Stimulated activated effector memory CD8-positive, alpha-beta T cell treated with anti-CD3 and anti-CD28 coated beads, Interleukin-12 subunit alpha, Interleukin-12 subunit beta, amount 100 ng/mL, for 72 hours (primary cell): ENCODE measurements at regions not wholly inside any gene's neighbourhood (a gene's known extent, or its start where the extent isn't known, plus 50 kb on each side); places are given as distances from the start of the nearest gene placed in this dataset.

Experiments
- ATAC-seq: fragments of 150-1000 bp; cut with Tn5 transposase; 2 replicates; pipeline ENCODE4 v1.10.0; 2021
- DNase-seq, 2 donors: peaks; one replicate each; pipeline ENCODE4 v3.0.0; 2021 to 2022; ENCODE audit warnings: low spot score in 2 of 2
- H3K27ac Mint-ChIP-seq: one replicate; pipeline ENCODE4 v1.8.0; 2022; ENCODE audit warnings: mild to moderate bottlenecking, mixed read lengths
- H3K36me3 Mint-ChIP-seq: one replicate; pipeline ENCODE4 v1.8.0; 2022; ENCODE audit warnings: mild to moderate bottlenecking, mixed read lengths
- H3K4me1 Mint-ChIP-seq: one replicate; pipeline ENCODE4 v1.8.0; 2022; ENCODE audit warnings: mixed read lengths
- H3K4me3 Mint-ChIP-seq: one replicate; pipeline ENCODE4 v1.8.0; 2022; ENCODE audit warnings: mild to moderate bottlenecking, mixed read lengths
- H3K9me3 Mint-ChIP-seq: one replicate; pipeline ENCODE4 v1.8.0; 2022; ENCODE audit warnings: mixed read lengths

DNA sequence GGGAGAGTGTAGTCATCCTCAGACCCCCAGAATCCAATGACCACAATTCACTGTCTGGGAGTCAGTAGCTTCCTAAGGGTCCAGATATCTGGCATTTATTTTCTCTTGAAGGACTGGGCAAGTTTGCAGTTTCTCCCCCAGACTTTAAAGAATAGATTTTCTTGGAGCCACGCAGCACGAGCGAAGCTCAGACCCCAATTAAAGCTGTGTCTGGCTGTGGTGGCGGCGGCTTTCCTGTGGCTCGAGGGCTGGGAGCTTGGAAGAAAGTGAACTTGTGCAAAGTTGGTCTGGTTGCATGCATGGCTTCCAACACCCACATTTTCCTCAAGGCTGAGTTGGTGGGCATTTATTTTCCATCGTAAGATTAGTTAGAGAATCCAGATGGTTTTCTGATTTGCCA, 105.0 kb downstream of the ACKR3 start:
- H3K27ac Mint-ChIP-seq = no peak overlapping the region
- H3K4me1 Mint-ChIP-seq = peaks cover 6% of the 10 kb centered on the region
- DNase-seq (no peak), ATAC-seq (no peak)
- H3K36me3 Mint-ChIP-seq = peaks cover 4% of the 10 kb centered on the region
- H3K9me3 Mint-ChIP-seq = no peaks in the 10 kb centered on the region
- H3K4me3 Mint-ChIP-seq = no peak overlapping the region

DNA sequence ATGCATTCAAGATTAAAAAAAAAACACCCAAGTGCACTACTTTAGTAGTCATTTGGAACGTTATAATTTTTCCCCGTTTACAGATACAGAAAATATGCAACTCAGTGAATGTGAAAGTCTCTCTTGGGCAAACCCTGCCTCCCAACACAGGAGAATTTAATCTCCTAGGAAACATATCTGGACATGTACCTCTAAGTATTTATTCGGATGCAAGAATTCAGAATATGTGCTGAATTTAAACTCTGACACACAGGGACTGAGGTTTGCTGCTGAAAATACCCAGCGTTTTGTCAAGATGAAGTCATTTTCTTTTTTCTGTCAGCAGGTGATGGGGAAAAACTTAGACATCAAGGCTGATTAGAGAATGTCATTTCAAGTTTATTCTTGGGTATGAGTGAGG, 105.4 kb downstream of the ACKR3 start:
- DNase-seq (no peak), ATAC-seq (no peak)
- H3K4me3 Mint-ChIP-seq = no peak overlapping the region
- peaks cover 6% of the 10 kb centered on the region for H3K4me1 Mint-ChIP-seq
- no peaks in the 10 kb centered on the region for H3K9me3 Mint-ChIP-seq
- peaks cover 4% of the 10 kb centered on the region for H3K36me3 Mint-ChIP-seq
- H3K27ac Mint-ChIP-seq = no peak overlapping the region

DNA sequence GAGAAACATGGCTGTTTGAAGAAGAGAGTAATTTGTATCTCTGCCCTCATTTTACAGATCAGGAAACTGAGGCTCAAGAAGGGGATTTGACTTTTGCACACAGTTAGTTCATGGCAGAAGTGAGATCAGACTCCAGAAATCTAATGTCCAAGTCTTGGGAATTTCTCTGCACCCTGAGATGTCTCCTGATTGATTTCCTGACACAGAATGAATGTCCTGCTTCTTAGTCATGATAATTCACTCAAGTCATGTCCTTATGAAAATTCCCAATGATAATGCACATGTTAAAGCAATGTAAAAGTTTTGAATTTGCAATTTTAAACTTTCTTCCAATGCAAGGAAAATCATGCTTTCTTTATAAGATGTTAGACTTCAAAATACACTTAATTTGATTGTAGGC, 105.9 kb downstream of the ACKR3 start:
- Mint-ChIP-seq H3K27ac (no peak overlapping the region), H3K9me3 (no peaks in the 10 kb centered on the region), H3K36me3 (peaks cover 4% of the 10 kb centered on the region), H3K4me1 (peaks cover 6% of the 10 kb centered on the region), H3K4me3 (no peak overlapping the region)
- DNase-seq (no peak), ATAC-seq (no peak)

DNA sequence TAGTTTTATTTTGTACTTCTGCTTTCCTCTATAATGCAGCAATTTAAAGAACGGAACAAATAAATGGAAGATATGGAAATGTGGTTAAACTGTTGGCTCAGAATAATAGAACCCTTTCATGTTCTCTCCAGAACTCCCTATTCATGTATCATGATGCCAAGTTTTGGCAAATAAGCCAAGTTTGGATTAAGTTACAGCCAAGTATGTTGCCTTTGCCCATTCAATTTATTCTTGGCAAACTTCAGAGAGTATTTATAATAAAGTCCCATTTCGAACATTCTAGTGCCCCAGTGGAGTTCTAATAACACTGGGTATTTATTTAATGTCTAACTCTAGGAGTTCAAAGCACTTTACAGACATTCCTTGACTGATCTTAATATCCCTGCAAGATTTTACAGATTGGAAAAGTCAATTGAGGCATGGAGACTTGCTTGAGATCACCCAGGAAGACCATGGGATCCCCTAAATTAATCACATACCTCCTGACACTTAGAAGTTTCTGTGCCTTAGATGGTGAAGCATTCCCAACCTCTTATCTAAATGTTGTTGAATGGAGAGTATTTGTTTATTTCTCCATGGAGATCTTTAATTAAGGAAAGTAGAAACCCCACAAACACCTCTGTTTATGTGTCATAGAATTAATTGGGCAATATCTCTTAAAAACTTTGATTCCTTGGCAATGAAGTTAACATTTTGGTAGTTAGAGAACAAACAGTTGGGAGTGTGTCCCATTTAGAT, 106.7 kb downstream of the ACKR3 start:
- ATAC-seq = no peak
- Mint-ChIP-seq H3K4me3 (no peak overlapping the region), H3K27ac (no peak overlapping the region)

DNA sequence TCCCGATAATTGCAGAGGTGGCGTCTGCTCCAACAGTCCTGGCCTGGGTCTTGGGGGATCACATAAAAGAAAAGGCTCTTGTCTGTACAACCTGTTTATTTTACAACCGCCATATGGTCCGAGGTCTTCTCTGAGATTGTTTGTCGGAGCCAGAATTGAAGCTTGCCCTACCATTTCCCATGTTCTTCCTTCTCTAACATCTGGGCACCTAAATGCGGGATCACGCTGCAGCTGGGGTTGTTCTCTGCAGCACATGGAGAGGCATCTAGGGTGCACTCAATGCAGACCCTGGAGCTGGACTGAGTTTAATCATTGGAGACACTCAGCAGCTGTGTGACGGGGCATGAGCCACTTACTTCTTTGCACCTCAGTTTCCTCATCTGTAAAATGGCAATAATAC, 107.7 kb downstream of the ACKR3 start:
- peaks cover 6% of the 10 kb centered on the region for H3K4me1 Mint-ChIP-seq
- DNase-seq (no peak), ATAC-seq (no peak)
- no peaks in the 10 kb centered on the region for H3K9me3 Mint-ChIP-seq
- H3K27ac Mint-ChIP-seq = no peak overlapping the region
- H3K36me3 Mint-ChIP-seq = peaks cover 4% of the 10 kb centered on the region
- no peak overlapping the region for H3K4me3 Mint-ChIP-seq

More for the DNA sequence above, 106.7 kb downstream of the ACKR3 start:
- peaks cover 4% of the 10 kb centered on the region for H3K36me3 Mint-ChIP-seq
- H3K4me1 Mint-ChIP-seq = peaks cover 6% of the 10 kb centered on the region
- DNase-seq = no peak
- H3K9me3 Mint-ChIP-seq = no peaks in the 10 kb centered on the region

DNA sequence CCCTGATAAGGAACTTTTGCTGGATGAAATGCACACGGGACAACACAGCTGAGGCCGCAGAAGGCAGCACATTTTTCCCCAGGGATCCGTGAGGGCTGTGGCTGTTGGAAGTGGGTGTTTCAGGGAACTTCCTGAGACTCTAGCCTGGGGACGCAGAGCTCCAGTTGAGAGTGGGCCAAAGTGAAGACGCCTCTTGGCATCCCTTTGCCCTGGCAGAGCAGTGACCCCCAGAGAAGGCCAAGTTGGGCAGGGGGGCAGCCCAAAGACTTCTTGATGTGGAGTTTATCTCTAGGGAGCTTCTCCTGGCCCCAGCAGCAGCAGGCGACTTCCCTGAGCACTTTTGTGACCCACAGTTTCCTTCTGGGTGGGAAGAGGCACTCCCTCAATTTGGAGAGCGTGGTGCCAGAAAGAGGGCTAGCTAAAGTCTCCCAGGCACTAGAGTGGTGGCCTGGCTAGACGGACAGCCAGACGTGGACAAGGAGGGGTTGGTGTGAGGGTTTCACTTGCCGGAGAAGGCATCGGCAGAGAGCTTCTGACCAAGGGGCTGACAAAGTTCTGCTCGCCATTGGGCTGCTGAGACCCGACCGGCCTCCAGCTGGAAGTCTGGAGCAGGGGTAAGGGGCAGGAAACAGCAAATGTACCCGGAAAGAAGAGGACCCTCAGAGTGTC, 108.8 kb downstream of the ACKR3 start:
- no peaks in the 10 kb centered on the region for H3K36me3 Mint-ChIP-seq
- no peaks in the 10 kb centered on the region for H3K4me1 Mint-ChIP-seq
- H3K9me3 Mint-ChIP-seq = no peaks in the 10 kb centered on the region
- H3K4me3 Mint-ChIP-seq = no peak overlapping the region
- DNase-seq (no peak), ATAC-seq (no peak)
- no peak overlapping the region for H3K27ac Mint-ChIP-seq

DNA sequence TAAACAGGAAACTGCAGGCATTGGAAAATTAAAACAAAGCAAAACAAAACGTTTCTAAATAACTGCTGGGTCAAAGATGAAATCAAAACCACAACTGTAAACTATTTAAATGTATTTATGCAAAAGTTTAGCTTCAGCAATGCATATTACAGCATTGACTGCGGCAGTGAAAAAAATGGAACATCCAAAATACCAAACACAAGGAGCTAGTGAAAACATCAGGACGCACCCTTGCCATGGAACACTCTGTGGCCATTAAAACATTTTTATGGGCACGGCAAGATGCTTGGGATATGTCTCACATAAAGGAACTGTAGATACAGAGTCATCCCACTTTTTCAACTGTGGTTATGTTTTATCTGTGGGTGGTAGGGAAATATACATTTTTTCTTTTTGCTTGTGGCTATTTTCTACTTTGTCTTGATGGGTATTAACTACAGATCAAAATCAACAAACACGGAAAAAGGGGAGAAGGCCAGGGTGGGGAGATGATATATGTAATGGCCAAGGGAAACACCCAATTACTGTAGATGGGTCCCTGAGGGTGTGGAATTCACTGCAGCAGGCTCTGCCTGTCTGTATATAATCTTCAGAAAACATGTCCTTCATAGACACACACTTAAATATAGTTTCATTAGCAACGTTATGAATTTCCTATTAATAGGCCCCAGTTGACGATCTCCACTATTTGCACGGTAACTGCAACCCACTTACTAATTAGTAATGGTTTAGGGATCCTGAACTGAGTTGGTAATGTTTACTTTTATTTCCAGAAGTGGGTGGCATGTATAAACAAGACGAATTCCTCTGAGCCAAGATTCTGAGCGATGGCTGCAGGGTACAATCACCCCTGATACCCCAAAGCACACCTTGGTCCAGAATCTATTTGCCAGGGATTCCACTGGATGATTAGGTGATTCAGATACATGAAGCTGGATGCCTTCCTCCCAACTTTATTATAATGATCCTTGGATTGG, 110.5 kb downstream of the ACKR3 start:
- Mint-ChIP-seq H3K36me3 (no peaks in the 10 kb centered on the region), H3K27ac (no peak overlapping the region), H3K4me3 (no peak overlapping the region), H3K9me3 (no peaks in the 10 kb centered on the region), H3K4me1 (peaks cover 5% of the 10 kb centered on the region)
- ATAC-seq (no peak), DNase-seq (no peak)

DNA sequence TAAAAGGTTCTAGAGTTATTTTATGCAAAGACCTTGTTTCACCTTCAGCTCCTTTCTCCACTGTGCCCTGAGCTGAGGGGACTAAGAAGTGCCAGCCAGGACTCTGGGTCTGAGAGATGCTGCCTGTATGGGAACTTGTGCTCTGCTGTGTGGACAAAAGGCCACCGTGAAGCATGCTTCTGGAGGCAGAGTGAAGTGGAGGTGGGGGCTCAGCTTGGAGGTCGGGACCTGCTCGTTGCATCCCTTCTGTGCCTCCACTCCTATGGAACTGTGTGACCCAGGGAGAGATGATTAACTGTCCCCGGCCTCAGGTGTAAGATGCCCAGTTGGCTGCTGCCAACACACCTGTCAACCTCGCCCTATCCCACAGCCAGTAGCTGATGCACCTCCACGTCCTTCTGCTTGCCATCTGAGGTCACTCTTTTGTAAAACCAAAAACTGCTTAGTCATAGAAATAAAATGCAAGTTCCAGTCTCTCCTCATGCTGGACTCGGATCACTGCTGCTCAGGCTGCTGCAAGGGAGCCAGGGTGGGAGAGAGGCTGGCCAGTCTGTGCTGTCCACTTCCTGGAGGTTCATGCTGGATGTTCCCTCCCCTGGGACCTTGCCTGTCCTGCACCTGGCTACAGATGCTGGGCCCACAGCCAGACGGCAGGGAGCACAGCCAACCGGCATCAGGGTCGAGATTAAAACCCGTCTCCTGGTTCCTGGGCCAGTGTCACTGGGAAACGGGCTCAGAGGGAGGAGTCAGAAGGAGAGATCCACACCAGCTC, 113.2 kb downstream of the ACKR3 start:
- H3K9me3 Mint-ChIP-seq = no peaks in the 10 kb centered on the region

DNA sequence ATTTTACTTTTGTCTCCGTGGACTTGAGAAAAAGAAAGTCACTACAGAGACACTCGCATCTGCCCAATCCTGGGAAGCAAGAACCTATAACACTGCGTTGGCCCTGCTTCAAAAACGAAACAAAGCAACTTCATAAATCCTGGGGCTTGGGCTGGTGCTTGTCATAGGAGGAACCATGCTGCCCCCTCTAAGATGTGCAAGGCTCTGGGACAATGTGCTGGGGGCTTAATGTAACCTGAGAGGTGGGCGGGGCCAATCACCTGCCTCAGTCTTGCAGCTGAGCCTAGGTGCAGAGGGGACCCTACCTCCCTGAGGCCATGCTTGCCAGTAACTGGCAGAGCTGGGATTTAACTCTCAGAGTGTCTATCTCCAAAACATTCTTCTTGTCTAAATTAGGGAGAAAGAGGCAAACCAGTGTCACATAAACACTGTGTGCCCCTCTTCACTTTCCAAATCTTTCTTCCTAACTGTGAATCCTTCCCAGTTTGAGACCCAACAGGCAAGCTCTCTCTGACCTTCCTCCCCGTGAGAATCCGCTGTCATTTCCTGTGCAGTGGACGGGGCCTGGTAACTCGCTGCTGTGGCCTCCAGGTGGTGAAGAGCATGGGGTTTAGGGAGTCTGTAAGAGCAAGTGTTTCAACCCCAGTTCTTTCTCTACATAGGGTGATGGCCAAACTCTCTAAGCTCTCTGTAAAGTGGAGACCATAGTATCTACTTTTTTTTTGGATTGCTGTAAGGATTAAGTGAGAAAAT, 115.1 kb downstream of the ACKR3 start:
- Mint-ChIP-seq H3K27ac (no peak overlapping the region), H3K4me1 (peaks cover 13% of the 10 kb centered on the region)

More for the DNA sequence above, 113.2 kb downstream of the ACKR3 start:
- no peak overlapping the region for H3K4me3 Mint-ChIP-seq
- DNase-seq = no peak
- H3K36me3 Mint-ChIP-seq = no peaks in the 10 kb centered on the region
- H3K27ac Mint-ChIP-seq = no peak overlapping the region
- ATAC-seq = no peak
- peaks cover 13% of the 10 kb centered on the region for H3K4me1 Mint-ChIP-seq

DNA sequence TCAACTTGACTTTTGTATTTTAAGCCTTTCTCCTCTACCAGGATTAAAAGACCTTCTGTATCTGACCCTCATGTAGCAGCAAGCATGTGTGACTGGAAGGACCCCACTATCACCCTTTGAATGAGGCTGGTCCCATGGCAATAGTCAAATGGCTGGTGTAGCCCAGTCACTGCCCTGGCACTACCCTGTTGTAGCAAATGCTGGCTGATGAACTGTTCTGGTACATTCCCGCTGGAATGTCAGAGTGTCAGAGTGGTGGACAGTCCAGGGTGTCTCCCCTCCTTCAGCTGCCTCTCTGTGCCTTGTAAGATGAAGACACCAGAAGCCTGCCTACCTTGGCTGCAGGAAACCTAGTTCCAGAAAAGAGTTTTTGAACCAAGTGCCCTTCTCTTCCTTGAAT, 115.7 kb downstream of the ACKR3 start:
- DNase-seq (no peak), ATAC-seq (no peak)
- H3K4me3 Mint-ChIP-seq = no peak overlapping the region
- H3K27ac Mint-ChIP-seq = no peak overlapping the region
- no peaks in the 10 kb centered on the region for H3K9me3 Mint-ChIP-seq
- peaks cover 13% of the 10 kb centered on the region for H3K4me1 Mint-ChIP-seq
- H3K36me3 Mint-ChIP-seq = no peaks in the 10 kb centered on the region

More for the DNA sequence above, 115.1 kb downstream of the ACKR3 start:
- DNase-seq = no peak
- no peaks in the 10 kb centered on the region for H3K36me3 Mint-ChIP-seq
- no peak for ATAC-seq
- H3K9me3 Mint-ChIP-seq = no peaks in the 10 kb centered on the region
- no peak overlapping the region for H3K4me3 Mint-ChIP-seq

DNA sequence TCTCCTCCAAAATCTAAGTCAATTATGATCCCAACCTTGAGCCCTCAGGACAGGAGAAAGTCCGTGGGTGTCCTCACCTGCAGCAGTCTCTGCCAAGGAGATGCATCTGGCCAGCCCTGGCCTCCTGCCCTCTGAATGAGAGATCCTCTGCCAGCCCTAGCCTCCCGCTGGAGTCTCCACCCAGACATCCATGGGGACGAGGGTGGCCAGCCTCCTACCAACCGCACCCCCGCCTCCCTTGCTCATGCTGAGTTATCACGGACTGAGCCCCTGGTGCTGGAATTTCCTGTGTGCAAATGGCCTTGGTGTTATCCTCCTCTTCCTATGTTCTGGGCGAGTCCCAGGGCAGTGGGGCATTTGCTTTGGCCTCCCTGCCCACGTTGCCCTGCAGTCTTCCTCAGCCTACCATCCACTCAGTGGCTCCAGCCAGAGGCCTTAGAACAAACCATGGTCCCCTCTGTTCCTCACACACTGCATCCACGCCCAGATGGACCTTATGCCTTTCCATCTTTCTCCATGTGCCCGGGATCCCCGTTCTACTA, 116.4 kb downstream of the ACKR3 start:
- H3K4me1 Mint-ChIP-seq = peaks cover 13% of the 10 kb centered on the region
- no peak overlapping the region for H3K27ac Mint-ChIP-seq
- no peaks in the 10 kb centered on the region for H3K36me3 Mint-ChIP-seq
- no peaks in the 10 kb centered on the region for H3K9me3 Mint-ChIP-seq
- H3K4me3 Mint-ChIP-seq = no peak overlapping the region
- ATAC-seq (no peak), DNase-seq (no peak)

DNA sequence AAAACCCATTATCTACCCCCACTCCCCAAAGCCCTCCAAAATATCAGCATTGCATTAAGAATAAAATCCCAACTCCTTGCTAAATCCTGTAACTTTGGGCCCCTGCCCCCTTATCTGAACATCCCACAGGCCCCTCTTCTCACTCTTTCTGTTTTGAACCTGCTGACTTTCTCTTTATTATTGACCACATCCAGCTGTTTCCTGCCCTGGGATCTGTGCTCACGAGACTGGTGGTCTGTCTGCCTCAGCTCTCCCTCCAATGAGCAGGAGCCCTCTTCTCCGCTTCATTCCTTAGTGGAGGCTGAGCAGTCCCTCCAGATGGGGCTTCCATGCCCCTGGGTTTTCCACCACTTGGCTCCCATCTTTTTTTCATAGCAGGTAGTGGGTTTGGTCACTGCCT, 116.9 kb downstream of the ACKR3 start:
- H3K36me3 Mint-ChIP-seq = no peaks in the 10 kb centered on the region
- DNase-seq (no peak), ATAC-seq (no peak)
- no peak overlapping the region for H3K27ac Mint-ChIP-seq
- H3K4me1 Mint-ChIP-seq = peaks cover 13% of the 10 kb centered on the region
- H3K9me3 Mint-ChIP-seq = no peaks in the 10 kb centered on the region
- no peak overlapping the region for H3K4me3 Mint-ChIP-seq

DNA sequence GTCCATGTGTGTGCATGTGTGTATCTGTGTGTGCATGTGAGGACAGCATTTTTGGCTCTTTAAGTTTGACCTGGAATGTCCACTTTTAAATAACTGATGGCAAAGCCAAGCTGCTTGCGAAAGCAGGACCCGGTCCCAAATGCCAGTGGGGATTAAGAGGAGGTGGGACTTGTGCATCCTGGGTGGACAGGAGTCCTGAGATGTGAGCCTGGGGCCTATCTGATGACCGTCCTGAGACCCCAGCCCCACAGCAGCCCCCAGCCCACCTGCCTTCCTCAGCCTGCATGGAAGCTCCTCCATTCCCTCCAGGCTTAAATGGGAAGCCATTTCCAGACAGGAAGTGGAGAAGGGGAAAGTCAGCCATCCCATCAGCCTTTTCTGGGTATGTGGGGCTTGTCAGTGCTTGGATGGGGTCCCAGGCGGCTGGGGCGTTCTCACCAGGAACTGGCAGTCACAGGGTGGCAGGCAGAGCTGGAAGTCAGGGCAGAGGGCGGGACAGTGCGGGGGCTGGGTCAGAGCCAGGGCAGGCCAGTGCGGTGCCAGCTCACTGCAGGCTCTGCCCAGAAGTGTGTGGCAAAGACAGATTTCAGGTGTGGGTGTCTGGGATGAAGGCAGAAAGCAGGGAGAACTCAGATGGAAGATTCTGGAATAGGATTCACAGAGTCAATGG, 117.8 kb downstream of the ACKR3 start:
- no peaks in the 10 kb centered on the region for H3K36me3 Mint-ChIP-seq
- DNase-seq (no peak), ATAC-seq (no peak)
- H3K4me1 Mint-ChIP-seq = peaks cover 13% of the 10 kb centered on the region
- H3K9me3 Mint-ChIP-seq = no peaks in the 10 kb centered on the region
- H3K4me3 Mint-ChIP-seq = no peak overlapping the region
- H3K27ac Mint-ChIP-seq = no peak overlapping the region

DNA sequence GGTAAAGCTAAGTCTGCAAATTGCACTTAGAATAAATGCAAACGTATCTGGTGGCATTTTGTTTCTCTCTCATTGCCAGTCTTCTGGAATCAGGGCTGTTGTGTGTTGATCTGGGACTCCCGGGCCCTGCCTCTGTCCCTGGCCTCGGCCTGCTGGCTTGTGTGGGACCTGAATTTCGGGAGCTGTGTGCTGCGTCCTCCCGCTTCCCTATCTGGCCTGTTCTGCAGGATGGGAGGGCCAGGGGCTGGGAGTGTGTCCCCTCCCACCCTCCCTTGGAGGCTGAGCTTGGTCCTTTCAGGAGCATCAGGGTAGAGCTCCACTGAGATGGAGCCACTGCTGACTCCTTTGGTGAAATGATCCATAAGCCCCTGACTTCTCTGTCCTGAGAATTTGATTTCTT, 118.5 kb downstream of the ACKR3 start:
- no peak for ATAC-seq
- H3K27ac Mint-ChIP-seq = no peak overlapping the region
- H3K4me3 Mint-ChIP-seq = no peak overlapping the region
- H3K9me3 Mint-ChIP-seq = no peaks in the 10 kb centered on the region
- no peak for DNase-seq
- H3K36me3 Mint-ChIP-seq = no peaks in the 10 kb centered on the region
- peaks cover 13% of the 10 kb centered on the region for H3K4me1 Mint-ChIP-seq
